HG03439 (cell line): ENCODE measurements at regions not wholly inside any gene's neighbourhood (a gene's known extent, or its start where the extent isn't known, plus 50 kb on each side); places are given as distances from the start of the nearest gene placed in this dataset.
"Not testable (repeated sequence)": the region's sequence is repeated elsewhere in the genome, so short reads cannot be mapped to it uniquely, and the experiment has no call there.

Source experiments
- ATAC-seq: cut with Tn5 transposase; IDR thresholded peaks from one replicate; pipeline ENCODE4 v1.9.1; 2021; ENCODE audit warnings: mild to moderate bottlenecking, moderate library complexity; ENCODE audit not compliant: unreplicated experiment

- ATAC-seq = no peak
Measured at GRCh38 chr12:42030588-42030987, 114.1 kb downstream of the GXYLT1 start.

GRCh38 chr12:42027546-42027945 lies 117.1 kb downstream of the GXYLT1 start:
- ATAC-seq = no peak

GRCh38 chr12:42024495-42024830 lies 120.2 kb downstream of the GXYLT1 start:
- ATAC-seq = no peak

GRCh38 chr12:42023733-42024494 lies 120.8 kb downstream of the GXYLT1 start:
- ATAC-seq = peak; percentile 91

- not testable (repeated sequence) for ATAC-seq
Measured at GRCh38 chr12:42021937-42022336, 122.7 kb downstream of the GXYLT1 start.

- ATAC-seq = no peak
Measured at GRCh38 chr12:42021469-42021868, 123.2 kb downstream of the GXYLT1 start.

GRCh38 chr12:42020226-42020625 lies 124.4 kb downstream of the GXYLT1 start:
- ATAC-seq = no peak

- ATAC-seq = no peak
Measured at GRCh38 chr12:42019746-42020145, 124.9 kb downstream of the GXYLT1 start.

- no peak for ATAC-seq
Measured at GRCh38 chr12:42017051-42017450, 127.6 kb downstream of the GXYLT1 start.

- no peak for ATAC-seq
Measured at GRCh38 chr12:42015051-42015461, 129.6 kb downstream of the GXYLT1 start.

GRCh38 chr12:42012501-42012900 lies 132.2 kb downstream of the GXYLT1 start:
- not testable (repeated sequence) for ATAC-seq

GRCh38 chr12:42010715-42011114 lies 134.0 kb downstream of the GXYLT1 start:
- no peak for ATAC-seq

GRCh38 chr12:42010257-42010656 lies 134.4 kb downstream of the GXYLT1 start:
- ATAC-seq = no peak

GRCh38 chr12:42008996-42009395 lies 135.7 kb downstream of the GXYLT1 start:
- ATAC-seq = no peak

- ATAC-seq = no peak
Measured at GRCh38 chr12:42003031-42003430, 141.6 kb downstream of the GXYLT1 start.

- ATAC-seq = no peak
Measured at GRCh38 chr12:42002563-42002962, 142.1 kb downstream of the GXYLT1 start.

GRCh38 chr12:41998436-41998835 lies 146.2 kb downstream of the GXYLT1 start:
- no peak for ATAC-seq

- no peak for ATAC-seq
Measured at GRCh38 chr12:41993283-41993682, 151.4 kb downstream of the GXYLT1 start.

- ATAC-seq = no peak
Measured at GRCh38 chr12:41992692-41993215, 151.9 kb downstream of the GXYLT1 start.

GRCh38 chr12:41992022-41992421 lies 152.7 kb downstream of the GXYLT1 start:
- ATAC-seq = no peak

- no peak for ATAC-seq
Measured at GRCh38 chr12:41988715-41989114, 156.0 kb downstream of the GXYLT1 start.

GRCh38 chr12:41986513-41986912 lies 158.2 kb downstream of the GXYLT1 start:
- ATAC-seq = not testable (repeated sequence)

- ATAC-seq = no peak
Measured at GRCh38 chr12:41983856-41984255, 160.8 kb downstream of the GXYLT1 start.
